ENCODE measurements at regions not wholly inside any gene's neighbourhood (a gene's known extent, or its start where the extent isn't known, plus 50 kb on each side); places are given as distances from the start of the nearest gene placed in this dataset.

DNA sequence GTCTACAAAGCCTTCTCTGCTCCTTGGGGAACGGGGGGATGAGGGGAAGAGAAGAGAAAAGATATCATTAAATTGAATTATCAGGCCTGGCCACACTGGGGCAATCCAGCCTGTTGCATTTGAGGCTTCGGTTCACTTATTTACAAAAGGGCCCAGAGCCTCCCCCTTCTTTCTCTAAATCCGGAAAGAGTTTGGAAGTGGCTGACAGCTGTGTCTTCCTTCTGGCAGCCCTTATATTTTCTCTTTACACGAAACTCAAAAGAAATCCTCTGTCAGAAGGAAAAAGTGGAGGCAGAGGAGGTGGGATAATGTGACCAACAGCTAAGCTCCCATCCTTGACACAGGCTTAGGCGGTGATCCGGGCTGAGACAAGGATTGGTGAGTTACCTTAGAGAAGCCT, 158.3 kb upstream of the TAPT1 start:
- TF ChIP-seq RCOR1 (IDR thresholded peaks at IDR 0.05; ENCODE audit: low read length) (no peak), GATA2 (CRISPR knock-in tag; IDR thresholded peaks at IDR 0.05) (no peak), TCF12 (IDR thresholded peaks at IDR 0.05) (no peak), EZH2phosphoT487 (IDR thresholded peaks at IDR 0.05; ENCODE audit: borderline replicate concordance, low read depth) (no peak)
- TF ChIP-seq, protein P1, sequence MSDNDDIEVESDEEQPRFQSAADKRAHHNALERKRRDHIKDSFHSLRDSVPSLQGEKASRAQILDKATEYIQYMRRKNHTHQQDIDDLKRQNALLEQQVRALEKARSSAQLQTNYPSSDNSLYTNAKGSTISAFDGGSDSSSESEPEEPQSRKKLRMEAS (IDR thresholded peaks at IDR 0.05; ENCODE audit: low read depth), result no peak
- TF ChIP-seq, protein P2, sequence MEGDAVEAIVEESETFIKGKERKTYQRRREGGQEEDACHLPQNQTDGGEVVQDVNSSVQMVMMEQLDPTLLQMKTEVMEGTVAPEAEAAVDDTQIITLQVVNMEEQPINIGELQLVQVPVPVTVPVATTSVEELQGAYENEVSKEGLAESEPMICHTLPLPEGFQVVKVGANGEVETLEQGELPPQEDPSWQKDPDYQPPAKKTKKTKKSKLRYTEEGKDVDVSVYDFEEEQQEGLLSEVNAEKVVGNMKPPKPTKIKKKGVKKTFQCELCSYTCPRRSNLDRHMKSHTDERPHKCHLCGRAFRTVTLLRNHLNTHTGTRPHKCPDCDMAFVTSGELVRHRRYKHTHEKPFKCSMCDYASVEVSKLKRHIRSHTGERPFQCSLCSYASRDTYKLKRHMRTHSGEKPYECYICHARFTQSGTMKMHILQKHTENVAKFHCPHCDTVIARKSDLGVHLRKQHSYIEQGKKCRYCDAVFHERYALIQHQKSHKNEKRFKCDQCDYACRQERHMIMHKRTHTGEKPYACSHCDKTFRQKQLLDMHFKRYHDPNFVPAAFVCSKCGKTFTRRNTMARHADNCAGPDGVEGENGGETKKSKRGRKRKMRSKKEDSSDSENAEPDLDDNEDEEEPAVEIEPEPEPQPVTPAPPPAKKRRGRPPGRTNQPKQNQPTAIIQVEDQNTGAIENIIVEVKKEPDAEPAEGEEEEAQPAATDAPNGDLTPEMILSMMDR (IDR thresholded peaks at IDR 0.05), result no peak

Measured in SK-N-SH (cell line).